Fibroblast of lung (primary cell): ENCODE measurements at regions not wholly inside any gene's neighbourhood (a gene's known extent, or its start where the extent isn't known, plus 50 kb on each side); places are given as distances from the start of the nearest gene placed in this dataset.

Source experiments
- DNase-seq, 2 donors: peaks; one replicate each; pipeline versions ENCODE4 v3.0.0 to v3.0.0-alpha.2; 2010; ENCODE audit warnings: low read depth in 2 of 2
- H2AFZ ChIP-seq: 2 replicates; pipeline ENCODE4 v1.5.1; 2012; ENCODE audit warnings: low read length, control low read depth, inconsistent platforms
- H3K27ac ChIP-seq: 2 replicates; pipeline ENCODE4 v1.5.1; 2011; ENCODE audit warnings: low read length, control low read depth; ENCODE audit not compliant: insufficient read depth
- H3K27me3 ChIP-seq: 2 replicates; pipeline ENCODE4 v1.5.1; 2011; ENCODE audit warnings: mild to moderate bottlenecking, low read length; ENCODE audit not compliant: control insufficient read depth, insufficient read depth
- H3K36me3 ChIP-seq: 2 replicates; pipeline ENCODE4 v1.5.1; 2011; ENCODE audit warnings: low read length; ENCODE audit not compliant: control insufficient read depth, insufficient read depth
- H3K4me1 ChIP-seq: 2 replicates; pipeline ENCODE4 v1.5.1; 2011; ENCODE audit warnings: low read length; ENCODE audit not compliant: control insufficient read depth, insufficient read depth; ENCODE audit errors: extremely low read depth
- H3K4me2 ChIP-seq: 2 replicates; pipeline ENCODE4 v1.5.1; 2011; ENCODE audit warnings: low read length, control low read depth; ENCODE audit not compliant: insufficient read depth; ENCODE audit errors: extremely low read depth
- H3K4me3 ChIP-seq, 4 experiments: fragments of 200-600 bp in 1 of 4; sonication (generic) in 1 of 4; replicated peaks in 1 of 4; 2 replicates each; pipeline ENCODE4 v1.5.1; 2011 to 2016; ENCODE audit warnings: low read length in 4 of 4, low read depth in 3 of 4, mild to moderate bottlenecking in 3 of 4, control low read depth in 2 of 4, inconsistent platforms in 1 of 4, mixed read lengths in 1 of 4; ENCODE audit not compliant: insufficient read depth in 1 of 4; ENCODE audit errors: control extremely low read depth in 1 of 4
- H3K79me2 ChIP-seq: 2 replicates; pipeline ENCODE4 v1.5.1; 2012; ENCODE audit warnings: mild to moderate bottlenecking, low read length, inconsistent platforms; ENCODE audit not compliant: control insufficient read depth, insufficient read depth
- H3K9ac ChIP-seq: 2 replicates; pipeline ENCODE4 v1.5.1; 2011; ENCODE audit warnings: mild to moderate bottlenecking, low read length, control low read depth; ENCODE audit not compliant: insufficient read depth
- H3K9me3 ChIP-seq: 2 replicates; pipeline ENCODE4 v1.5.1; 2012; ENCODE audit warnings: low read depth, low read length; ENCODE audit not compliant: control insufficient read depth, insufficient read depth
- H4K20me1 ChIP-seq: 2 replicates; pipeline ENCODE4 v1.5.1; 2011; ENCODE audit warnings: low read length; ENCODE audit not compliant: control insufficient read depth, insufficient read depth; ENCODE audit errors: extremely low read depth
- EZH2 ChIP-seq: IDR thresholded peaks from 2 replicates; pipeline ENCODE4 v1.5.1; 2012; ENCODE audit warnings: low read length, control low read depth, mild to moderate bottlenecking; ENCODE audit errors: missing control alignments
- TF ChIP-seq, protein P1 (sequence below), 2 donors: IDR thresholded peaks in 1 of 2; conservative IDR thresholded peaks in 1 of 2; 1 replicate in 1 of 2; 2 replicates in 1 of 2; pipeline ENCODE4 v1.5.1; 2011 to 2012; ENCODE audit warnings: low read length in 2 of 2, control low read depth in 1 of 2, inconsistent platforms in 1 of 2, low read depth in 1 of 2, mild to moderate bottlenecking in 1 of 2

DNA sequence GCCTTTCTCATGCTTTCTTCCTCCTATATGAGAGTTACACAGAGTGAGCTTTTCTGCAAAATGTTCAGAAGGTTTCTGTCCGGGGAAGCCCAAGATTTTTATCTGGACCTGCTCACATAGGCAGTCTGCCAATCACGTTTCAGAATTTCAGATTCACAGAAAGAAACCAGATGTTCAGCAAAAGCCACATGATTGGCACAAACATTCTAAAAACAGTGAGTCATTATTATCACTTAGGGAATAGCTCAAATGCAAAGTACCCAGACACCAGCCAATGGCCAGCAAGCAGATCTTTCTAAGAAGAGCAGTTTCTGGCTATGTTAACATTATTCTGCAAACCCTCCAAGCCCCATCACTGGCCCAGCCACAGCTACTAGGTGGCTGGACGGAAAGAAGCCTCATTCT lies 1558.5 kb upstream of the TMEM132C start:
- peak in 1 of 2 donors; percentile 76 for DNase-seq
- Histone ChIP-seq H3K4me3 (no peak overlapping the region), H3K9me3 (no peaks in the 10 kb centered on the region), H4K20me1 (no peaks in the 10 kb centered on the region), H3K36me3 (no peaks in the 10 kb centered on the region), H3K4me1 (no peaks in the 10 kb centered on the region), H2AFZ (no peak overlapping the region), H3K27me3 (no peaks in the 10 kb centered on the region), H3K4me2 (no peak overlapping the region), H3K79me2 (no peaks in the 10 kb centered on the region), H3K9ac (no peak overlapping the region), H3K27ac (no peak overlapping the region)
- TF ChIP-seq, protein P1, sequence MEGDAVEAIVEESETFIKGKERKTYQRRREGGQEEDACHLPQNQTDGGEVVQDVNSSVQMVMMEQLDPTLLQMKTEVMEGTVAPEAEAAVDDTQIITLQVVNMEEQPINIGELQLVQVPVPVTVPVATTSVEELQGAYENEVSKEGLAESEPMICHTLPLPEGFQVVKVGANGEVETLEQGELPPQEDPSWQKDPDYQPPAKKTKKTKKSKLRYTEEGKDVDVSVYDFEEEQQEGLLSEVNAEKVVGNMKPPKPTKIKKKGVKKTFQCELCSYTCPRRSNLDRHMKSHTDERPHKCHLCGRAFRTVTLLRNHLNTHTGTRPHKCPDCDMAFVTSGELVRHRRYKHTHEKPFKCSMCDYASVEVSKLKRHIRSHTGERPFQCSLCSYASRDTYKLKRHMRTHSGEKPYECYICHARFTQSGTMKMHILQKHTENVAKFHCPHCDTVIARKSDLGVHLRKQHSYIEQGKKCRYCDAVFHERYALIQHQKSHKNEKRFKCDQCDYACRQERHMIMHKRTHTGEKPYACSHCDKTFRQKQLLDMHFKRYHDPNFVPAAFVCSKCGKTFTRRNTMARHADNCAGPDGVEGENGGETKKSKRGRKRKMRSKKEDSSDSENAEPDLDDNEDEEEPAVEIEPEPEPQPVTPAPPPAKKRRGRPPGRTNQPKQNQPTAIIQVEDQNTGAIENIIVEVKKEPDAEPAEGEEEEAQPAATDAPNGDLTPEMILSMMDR (conservative IDR thresholded peaks at IDR 0.05 in 1 of 2, IDR thresholded peaks at IDR 0.05 in 1 of 2; ENCODE audit: low read depth in 1 of 2, low read length in 2 of 2), result no peak

DNA sequence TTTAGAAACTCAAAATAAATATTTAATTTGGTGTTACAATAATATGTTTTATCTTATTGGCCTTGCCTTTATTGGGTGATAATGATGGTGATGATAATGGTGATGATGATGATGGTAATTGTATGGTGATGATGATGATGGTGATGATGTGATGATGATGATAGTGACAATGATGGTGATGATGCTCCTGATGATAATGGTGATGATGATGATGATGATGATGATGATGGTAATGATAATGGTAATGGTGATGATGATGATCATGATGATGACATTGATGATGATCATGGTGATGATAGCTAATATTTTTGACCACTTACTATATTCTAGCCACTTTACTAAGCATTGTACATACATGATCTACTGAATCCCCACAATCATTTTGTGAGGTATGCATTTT lies 1548.6 kb upstream of the TMEM132C start:
- H3K4me3 ChIP-seq, result no peak overlapping the region
- no peak for DNase-seq
- H3K9ac ChIP-seq, result no peak overlapping the region
- H3K4me1 ChIP-seq, result no peaks in the 10 kb centered on the region
- H3K4me2 ChIP-seq, result no peak overlapping the region
- H4K20me1 ChIP-seq, result no peaks in the 10 kb centered on the region
- no peak overlapping the region for H2AFZ ChIP-seq
- H3K36me3 ChIP-seq, result no peaks in the 10 kb centered on the region
- no peaks in the 10 kb centered on the region for H3K9me3 ChIP-seq
- no peak overlapping the region for H3K27ac ChIP-seq
- no peaks in the 10 kb centered on the region for H3K79me2 ChIP-seq
- no peaks in the 10 kb centered on the region for H3K27me3 ChIP-seq
- TF ChIP-seq EZH2, result no peak
- TF ChIP-seq, protein P1 (conservative IDR thresholded peaks at IDR 0.05 in 1 of 2, IDR thresholded peaks at IDR 0.05 in 1 of 2; ENCODE audit: low read depth in 1 of 2, low read length in 2 of 2), result no peak

DNA sequence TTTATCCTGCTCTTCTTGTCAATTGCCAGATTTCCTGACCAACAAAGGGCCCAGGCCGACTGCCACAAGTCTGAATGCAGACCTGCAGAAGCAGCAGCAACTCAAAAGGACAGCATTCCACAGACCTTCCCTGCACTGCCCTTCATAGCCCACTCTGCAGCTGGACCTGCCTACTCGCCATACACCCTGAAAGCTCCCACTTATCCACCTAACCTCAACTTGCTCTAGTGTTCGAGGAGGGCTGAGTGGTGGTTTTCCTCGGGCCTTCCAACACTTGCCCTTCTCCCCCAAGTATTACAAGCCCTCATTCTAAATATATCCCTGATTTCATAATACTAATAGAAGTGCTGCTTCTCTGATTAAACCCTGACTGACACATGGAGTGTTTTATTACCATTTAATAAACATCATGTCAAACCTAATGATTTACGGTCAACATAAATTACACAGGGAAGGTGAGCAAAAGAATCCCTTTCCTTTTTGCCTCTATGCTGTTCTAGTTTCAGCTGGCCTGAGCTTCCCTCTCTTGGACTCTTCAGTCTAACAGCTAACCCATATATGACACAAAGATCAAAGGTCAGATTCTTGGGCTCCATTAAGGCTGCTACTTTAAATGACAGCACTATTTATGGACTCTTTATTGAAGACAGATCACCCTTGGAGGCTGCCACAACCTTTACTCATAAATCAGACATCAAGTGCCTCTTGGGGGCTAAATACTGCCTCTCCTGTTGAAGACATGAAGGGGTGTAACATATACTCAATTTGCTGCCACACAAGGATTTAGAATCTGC lies 1546.9 kb upstream of the TMEM132C start:
- Histone ChIP-seq H3K9ac (no peak overlapping the region), H3K4me1 (no peaks in the 10 kb centered on the region), H3K27me3 (no peaks in the 10 kb centered on the region), H4K20me1 (no peaks in the 10 kb centered on the region), H3K4me2 (no peak overlapping the region), H3K79me2 (no peaks in the 10 kb centered on the region), H2AFZ (no peak overlapping the region), H3K27ac (no peak overlapping the region), H3K4me3 (no peak overlapping the region), H3K36me3 (no peaks in the 10 kb centered on the region), H3K9me3 (no peaks in the 10 kb centered on the region)
- no peak for DNase-seq
- TF ChIP-seq EZH2, result no peak
- TF ChIP-seq, protein P1 (conservative IDR thresholded peaks at IDR 0.05 in 1 of 2, IDR thresholded peaks at IDR 0.05 in 1 of 2; ENCODE audit: low read depth in 1 of 2, low read length in 2 of 2), result no peak
